ENCODE measurements at regions not wholly inside any gene's neighbourhood (a gene's known extent, or its start where the extent isn't known, plus 50 kb on each side); places are given as distances from the start of the nearest gene placed in this dataset.

DNA sequence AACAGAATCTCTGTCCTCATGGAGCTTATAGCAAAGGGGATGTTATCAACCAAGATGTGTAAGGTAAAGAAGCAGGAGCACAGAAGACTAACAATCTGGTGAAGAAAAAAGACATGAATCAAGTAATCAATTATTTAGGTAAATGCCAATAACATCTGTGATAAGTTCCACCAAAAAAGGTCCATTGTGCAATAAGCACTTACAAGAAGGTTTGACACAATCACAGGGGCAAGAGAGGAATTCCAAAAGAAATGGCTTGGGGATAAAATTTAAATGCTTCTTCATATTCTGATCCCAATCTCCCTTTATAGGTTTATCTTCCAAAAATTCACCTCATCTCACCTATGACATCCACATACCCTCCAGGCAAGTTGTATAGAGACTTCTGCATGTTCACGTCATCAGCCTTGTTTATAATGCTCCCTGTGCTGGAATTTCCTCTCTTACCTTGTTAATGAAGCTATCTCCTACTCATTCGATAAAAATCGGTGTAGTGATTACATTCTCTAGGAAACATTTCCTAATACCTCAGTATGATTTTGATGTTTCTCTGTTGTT is 53.6 kb upstream of the DPT start:
- DNase-seq (ENCODE audit: low spot score) = no peak

DNA sequence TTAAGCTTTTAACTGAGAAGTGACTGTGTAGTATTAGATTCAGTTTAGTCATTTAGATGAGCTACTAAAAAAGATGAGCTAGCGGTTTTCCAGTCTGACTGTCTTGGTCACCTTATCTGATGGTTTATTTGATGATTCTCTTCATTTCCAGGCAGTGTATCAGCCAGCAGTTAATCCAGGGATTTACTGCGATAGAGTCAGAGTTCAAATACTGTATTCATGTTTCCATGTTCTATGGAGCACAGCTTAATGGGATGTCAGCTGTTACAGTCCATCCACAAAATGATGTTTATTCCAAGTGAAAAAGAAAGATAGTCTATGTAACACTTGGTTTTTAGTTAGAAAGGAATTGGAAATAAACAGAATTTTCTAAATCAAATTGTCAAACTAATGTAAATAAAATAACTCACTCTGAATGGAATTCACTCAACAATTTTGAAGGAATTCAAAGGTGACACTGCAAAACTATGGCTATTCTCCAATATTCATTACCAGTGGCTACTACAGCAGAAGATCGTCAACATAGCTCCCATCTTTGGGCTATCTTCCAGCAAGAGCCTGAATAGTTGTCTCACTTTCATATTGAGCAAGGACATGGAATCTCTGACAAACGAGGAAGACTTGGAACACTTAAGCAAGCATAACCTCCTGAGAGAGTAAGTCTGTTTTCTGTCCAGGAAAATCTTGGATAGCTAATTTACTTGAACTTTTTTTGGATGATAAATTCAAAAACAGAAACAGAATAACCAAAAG is 54.6 kb upstream of the DPT start:
- no peak for DNase-seq (ENCODE audit: low spot score)

DNA sequence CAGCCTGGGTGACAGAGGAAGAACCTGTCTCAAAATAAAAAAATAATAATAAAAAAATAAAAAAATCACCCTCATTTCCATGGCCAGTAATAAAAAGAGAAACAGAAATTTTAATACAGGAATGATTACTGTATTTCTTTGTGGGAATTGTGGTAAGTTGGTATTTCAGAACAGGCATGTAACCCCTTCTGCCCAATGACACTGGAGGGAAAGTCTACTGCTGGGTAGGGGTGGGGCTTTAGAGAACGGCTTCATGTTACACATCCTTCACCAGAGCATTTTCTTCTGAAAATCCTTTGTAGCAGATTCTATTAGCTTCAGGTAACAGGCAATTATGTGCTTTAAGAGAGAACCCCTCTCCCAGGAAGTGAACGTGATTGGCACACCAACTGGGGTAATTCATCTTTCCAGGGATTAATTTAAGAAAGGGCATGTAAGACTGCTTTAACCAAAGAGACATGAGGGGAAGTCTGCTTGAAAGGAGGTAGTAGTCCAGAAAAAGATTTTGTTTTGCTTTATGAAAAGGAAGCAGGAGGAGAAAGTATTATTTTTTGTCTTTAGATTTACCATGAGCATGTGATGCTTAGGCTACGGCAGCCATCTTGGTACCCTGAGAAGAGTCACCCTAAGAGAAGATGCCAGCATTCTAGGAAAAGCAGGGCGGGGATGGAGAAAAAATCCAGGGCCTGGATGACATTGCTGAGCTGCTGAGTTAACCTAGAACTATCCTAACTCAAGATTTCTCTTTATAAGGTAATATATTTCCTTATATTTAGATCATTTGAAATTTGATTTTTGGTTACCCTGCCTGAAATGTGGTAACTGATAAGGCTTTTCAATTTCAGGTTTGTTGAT is 57.7 kb upstream of the DPT start:
- peak; percentile 27 for DNase-seq (ENCODE audit: low spot score)

DNA sequence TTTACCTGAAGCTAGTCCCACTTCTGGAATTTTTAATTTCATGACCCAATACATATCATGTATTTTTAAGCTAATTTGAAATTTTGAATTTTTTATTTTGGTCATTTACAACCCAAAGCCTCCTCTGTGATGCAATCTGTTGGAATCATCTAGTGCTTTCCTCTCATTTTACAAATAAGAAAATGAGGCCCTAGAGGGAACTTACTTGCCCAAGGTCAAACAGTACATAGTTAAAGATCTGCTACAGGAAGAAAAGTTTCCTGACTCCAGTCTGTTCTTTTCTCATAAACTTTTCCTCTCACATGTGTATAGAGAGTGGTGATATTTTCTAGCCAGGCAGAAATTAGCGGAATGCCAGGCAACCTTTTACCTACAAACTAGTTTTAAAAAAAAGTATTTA is 59.3 kb upstream of the DPT start:
- DNase-seq (ENCODE audit: low spot score) = no peak

DNA sequence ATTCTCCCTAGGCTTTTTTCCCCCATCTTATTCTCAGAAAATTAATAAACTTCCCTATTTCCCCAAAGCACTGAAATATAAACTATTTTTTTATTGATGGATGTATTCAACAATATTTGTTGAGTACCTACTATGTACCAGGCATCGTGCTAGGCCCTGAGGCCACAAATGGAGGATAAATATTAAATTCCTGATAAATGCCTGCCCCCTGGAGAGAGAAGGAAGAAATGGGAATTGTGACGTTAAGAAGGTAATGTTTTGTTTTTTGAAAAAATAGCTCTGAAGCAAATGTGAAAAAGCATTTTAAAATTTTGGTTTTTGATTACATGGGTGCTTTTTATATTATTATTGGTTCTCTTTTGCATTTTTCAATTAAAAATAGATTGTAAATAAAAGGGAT is 60.5 kb upstream of the DPT start:
- no peak for DNase-seq (ENCODE audit: low spot score)

DNA sequence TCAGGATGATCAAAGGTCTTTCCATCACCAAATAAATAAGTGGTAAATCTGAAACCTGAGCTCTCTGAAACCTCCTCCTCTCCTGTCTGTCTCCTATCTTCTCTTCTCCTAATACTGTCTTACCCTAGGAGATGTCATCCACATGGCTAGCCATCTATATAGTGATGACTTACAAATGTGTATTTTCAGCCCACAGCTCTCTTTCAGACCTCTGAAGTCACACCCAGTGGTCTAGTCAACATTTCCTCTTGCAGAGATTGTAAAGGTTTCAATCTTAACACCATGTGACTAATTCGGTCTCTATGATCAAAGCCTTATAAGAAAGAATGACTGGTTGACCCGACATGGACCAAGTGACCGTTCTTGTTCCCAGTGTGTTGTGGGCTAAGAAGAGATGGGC is 63.1 kb upstream of the DPT start:
- DNase-seq (ENCODE audit: low spot score) = no peak

DNA sequence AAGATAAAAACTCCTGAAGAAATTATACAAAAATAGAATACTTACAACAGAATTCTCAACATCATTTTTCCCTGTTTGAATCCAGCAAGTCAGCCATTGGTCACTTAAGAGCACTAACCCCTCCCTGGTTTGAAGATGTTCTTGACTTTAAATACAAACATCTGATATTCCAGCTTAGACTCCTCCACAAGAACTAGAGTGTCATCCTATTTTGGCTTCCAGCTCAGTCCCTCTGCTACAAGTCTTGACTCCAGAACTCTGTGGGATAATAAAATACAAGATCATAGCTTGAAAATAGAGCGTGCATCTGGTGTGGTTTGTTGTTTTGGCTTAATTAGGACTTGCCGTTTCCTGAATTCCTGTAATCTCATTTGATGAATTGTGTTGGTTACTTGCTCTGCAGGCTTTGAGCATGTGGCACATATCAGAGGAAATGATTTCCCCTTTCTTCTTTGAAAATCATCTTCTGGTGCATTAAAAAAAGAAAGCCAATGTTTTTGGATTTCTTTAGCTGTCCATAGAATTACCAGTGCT is 63.7 kb upstream of the DPT start:
- DNase-seq (ENCODE audit: low spot score) = no peak

DNA sequence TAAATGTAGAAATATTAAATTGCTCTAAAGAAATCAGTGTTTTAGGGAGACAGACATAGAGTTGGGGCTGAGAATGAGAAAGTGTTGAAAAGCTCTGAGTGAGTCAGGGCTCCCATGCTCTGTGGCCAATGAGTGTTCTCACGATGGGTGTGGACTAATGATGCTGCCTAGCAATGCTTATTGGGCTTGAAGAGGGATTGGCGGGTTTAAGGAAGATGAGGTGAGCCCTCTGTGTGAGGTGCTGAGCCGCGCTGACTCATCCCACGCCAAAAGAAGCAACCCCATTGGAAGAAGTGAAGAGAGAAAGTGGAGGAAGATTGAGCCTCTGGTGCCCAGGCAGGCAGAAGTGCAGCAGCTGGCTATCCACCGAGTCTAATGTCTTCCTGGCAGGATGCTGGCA is 65.1 kb upstream of the DPT start:
- no peak for DNase-seq (ENCODE audit: low spot score)

DNA sequence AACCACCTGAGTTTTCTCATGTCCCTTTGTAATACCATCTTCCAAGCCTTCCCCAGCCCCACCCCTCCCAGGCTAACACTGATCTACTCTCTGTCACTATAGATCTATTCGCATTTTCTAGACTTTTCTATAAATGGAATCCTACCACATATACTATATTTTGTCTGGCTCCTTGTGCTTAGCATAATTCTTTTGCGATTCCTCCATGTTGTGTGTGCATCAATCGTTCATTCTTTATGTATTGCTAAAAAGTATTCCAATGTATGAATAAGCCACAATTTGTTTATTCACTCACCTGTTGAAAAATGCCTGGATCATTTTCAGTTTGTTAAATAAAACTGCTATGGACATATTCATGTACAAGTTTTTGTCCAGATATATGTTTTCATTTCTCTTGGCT is 66.7 kb upstream of the DPT start:
- DNase-seq (ENCODE audit: low spot score) = no peak

DNA sequence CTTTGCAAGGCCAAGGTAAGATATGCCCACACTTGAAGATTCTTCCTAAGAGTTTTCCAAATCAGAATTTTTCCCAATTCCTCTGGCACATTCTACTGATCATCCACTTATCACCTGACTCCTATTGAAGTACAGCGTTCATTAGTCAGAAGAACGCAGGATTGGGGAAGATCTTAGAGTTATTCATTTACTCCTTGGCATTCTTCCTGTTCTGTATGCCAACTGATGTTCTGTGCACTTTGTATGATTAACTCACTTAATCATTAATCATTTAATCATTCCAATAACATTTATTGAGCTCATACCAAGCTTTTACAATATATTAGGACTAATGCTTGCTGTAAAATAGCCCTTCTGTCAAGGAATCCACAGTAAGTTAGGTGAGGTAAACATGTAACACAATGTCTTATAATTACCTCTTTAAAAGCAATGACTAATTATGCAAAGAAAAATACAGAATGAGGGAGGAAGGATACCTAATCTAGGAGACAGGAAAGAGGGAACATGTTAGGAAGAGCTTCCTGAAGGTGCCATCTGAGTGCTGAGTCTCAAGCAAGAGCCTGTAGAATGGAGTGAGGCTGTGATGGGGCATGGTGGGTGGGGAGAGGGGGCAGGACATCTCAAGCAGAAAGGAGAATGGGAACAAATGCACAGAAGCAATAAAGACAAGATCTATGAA is 71.1 kb upstream of the DPT start:
- DNase-seq (ENCODE audit: low spot score) = no peak

DNA sequence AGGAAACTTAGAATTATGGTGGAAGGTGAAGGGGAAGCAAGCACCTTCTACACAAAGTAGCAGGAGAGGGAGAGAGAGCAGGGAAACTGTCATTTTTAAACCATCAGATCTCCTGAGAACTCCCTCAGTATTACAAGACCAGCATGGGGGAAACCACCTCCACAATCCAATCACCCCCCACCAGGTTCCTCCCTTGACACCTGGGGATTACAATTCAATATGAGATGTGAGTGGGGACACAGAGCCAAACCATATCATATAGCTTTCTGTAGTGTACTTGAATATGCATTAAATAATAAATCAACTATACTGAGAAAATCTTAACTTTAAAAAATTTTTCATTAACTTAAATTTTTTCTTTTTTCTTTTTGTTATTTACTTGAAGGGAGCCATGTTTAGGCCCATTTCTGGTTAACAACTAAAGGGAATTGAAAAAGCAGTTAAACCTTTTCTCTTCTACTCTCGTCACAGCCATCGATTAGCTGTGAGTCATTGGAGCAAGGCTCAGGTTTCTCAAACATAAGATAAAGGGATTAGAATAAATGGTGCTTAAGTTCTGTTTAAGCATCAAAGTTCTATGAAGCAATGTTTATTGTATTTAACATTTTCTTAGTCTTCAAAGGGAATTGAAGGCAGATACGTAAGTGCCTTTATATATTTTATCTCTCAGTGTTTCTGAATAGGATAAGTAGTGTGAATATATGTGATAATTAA is 72.2 kb upstream of the DPT start:
- no peak for DNase-seq (ENCODE audit: low spot score)

DNA sequence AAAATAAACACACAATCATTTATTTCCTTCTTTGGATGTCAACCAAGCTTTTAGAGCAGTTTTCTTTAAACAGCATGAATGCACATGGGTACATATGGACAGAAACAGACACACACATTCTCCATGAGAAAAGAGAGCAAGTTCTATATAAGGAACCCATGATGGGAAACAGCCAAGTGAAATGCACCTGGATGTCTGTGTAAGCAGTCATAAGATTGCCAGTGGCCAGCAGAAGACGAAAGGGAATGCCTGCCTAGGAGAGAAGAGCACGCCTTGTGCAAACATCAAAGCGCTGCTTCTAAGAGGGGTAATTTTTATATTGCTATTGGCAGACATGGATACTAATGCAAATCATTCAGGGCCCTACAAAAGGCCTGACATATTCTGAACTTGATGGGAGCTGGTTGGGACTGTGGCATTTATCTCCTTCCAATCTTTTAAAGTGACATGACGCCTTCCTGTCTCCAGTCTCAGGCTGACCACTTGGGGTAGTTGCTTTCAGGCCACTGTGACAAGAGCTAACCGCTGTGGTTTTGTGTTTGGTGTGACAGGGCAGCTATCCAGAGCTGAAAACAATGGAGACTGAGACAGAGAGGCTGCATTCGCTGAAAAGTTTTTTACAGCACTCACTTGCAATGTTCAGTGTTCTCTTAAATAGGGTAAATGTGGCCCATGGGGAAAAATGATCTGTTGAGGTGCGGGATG is 75.0 kb upstream of the DPT start:
- peak; percentile 29 for DNase-seq (ENCODE audit: low spot score)

DNA sequence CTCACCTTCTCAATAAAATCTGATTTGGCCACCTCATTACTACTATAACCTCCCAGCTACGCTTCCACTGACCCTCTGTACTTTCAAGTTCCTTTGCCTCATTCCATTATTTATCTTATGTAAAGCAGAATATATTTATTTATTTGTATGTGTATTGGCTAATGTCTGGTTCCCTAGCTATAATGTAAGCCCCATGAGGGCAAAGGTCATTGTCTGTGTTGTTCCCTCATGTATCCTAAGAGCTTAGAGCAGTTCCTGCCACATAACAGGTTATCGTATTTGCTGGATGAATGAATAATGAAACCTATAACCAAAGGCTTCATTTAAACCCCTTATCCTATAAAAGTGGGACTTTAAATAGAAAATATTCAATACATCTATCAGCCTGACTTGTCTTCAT is 77.9 kb upstream of the DPT start:
- no peak for DNase-seq (ENCODE audit: low spot score)

DNA sequence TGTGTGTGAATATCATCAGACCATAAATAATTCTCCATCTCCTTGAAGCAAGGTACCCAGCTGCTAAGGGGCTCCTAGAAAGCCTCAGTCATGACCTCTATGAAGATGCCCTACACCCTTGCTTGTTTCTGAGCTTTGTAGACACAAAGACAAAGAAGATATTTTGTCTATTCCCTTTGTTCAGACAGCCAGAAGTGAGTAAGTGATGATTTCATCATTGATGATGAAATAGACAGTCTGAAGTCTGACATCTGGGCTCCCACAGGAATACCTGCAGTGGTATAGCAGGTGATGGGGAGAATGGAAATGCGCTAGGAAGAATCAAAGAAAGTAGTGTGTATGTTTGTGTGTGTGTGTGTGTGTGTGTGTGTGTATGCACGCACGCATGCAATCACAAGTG is 82.2 kb upstream of the DPT start:
- DNase-seq (ENCODE audit: low spot score) = no peak

DNA sequence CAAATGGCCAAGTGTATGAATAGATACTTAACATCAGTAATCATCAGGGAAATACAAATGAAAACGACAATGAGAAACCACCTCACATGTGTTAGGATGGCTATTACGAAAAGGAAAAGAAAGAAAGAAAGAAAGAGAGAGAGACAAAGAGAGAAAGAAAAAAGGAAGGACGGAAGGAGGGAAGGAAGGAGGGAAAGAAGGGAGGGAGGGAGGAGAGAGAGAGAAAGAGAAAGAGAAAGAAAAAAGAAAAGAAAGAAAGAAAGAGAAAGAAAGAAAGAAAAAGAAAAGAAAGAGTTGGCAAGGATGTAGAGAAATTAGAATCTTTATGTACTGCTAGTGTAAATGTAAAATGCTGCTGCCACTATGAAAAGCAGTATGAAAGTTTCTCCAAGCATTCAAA is 90.7 kb upstream of the DPT start:
- no peak for DNase-seq (ENCODE audit: low spot score)

DNA sequence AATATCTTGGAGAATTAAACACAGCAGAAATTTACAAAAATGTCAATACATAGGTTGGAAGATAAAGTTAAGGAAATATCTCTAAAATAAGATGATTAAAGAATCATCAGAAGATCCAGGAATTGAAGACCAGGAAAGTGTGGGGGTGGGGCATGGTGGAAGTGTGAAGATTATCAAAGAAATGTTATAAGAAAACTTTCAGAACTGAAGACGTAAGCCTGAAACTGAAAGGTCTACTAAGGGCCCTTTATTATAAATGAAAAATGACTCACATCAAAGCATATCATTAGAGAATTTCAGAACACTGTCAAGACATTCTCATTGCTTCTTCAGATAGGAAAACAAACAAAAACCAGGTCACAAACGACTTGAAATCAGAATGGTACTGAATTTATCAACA is 92.4 kb upstream of the DPT start:
- DNase-seq (ENCODE audit: low spot score) = no peak

DNA sequence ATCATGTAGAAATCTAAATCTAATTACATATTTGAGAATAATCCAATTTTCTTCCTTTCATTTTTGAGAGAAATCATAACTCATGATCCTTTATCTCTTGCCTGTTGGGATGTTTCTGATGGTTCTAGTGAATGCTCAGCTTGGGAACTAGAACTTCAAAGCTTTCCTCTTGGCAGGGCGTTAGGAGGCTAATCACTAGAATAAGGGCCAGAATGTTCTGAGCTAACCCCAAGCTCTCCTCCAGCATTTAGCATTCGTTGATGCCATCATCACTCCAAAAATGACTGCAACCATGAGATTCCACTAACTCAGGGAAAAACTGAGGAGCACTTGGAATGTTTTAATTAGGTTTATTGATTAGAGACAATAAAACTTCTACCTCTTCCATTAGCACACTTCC is 93.9 kb upstream of the DPT start:
- DNase-seq (ENCODE audit: low spot score) = no peak

DNA sequence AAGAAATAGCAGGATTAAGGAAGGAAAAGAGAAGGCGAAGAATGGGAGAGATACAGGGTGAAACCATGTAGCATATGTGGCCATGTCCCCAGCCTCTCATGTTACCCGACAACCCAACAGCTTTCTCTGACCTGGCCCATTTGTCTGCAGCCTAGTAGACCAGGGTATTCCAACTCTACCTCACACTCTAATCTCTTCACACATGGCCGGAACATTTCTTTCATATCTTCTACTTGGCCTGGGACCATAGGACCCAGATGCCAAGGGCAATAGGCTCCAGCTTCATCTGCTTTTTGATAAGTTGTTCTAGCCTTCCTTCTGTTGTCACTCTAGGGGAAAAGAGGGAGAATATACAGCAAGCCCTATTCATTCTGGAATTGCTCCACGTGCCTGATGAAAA is 95.0 kb upstream of the DPT start:
- no peak for DNase-seq (ENCODE audit: low spot score)

DNA sequence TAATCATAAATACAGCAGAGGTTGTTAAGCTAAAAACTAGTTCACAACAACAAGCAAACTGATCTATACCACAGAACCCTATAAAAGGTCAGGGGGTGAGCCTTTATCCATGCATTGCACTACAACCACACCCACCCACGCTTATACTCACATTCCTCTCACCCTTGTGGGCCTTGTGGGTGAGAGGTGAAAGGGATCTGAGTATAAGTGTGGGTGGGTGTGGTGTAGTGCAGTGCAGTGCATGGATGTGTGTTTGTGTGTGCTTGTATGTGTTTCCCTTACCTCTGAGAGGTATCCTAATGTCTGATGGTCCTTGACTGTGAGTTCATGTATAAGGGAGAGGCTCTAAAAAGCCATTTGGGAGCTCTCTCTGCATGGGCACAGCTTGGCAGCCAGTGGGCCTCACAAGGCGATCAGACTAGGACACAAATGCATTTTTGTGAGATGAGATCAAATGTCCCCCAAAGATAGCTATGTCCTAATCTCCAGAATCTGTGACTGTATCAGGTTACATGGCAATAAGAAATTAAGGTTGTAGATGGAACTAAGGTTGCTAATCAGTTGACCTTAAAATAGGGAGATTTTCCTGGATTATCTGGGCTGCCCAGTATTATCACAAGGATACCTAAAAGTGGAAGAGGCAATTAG is 95.5 kb upstream of the DPT start:
- no peak for DNase-seq (ENCODE audit: low spot score)

DNA sequence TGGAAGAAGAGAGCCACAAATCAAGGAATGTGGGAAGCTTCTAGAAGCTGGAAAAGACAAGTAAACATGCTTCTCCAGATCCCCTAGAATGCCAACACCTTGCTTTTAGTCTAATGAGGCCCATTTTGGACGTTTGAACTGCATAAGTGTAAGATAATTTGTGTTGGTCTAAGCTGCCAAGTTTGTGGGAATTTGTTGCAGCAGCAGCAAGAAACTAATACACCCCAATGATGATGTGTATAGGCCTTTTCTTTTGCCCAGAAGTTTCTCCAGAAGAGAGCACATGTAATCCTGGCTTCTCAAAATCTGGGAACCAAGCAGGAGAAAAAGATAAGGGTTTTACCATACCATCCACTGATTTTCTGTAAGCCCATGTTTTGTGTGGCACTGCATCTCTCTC is 96.1 kb upstream of the DPT start:
- no peak for DNase-seq (ENCODE audit: low spot score)

DNA sequence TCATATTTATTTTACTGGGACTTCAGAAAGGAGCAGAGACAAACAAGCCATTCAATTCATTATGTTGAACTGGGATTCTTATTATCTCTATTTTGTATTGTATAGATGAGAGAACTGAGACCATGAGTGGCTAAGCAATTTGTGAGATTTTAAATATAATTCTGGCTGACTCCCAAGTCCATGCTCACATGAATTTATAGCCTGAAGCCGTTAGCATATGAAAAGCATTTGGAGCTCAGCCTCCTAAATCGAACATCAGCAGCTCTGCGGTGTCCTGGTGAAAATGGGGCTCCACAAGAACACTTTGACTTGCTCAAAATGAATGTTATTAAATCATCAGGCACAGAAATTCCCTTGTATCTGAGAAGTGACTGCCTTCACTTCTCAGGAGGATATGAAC is 96.8 kb upstream of the DPT start:
- no peak for DNase-seq (ENCODE audit: low spot score)

All from iPS-NIHi11 (cell line).